H54 (cell line): ENCODE measurements at regions not wholly inside any gene's neighbourhood (a gene's known extent, or its start where the extent isn't known, plus 50 kb on each side); places are given as distances from the start of the nearest gene placed in this dataset.

Experiments
- DNase-seq: peaks from one replicate; pipeline ENCODE4 v3.0.0; 2011; ENCODE audit warnings: low spot score, mixed read lengths; ENCODE audit not compliant: insufficient read length
- FAIRE-seq: peaks from 3 replicates; lab custom pipeline; 2011; peaks lifted over from hg19 to GRCh38; lab: Jason Lieb, UNC
- POLR2A ChIP-seq: IDR thresholded peaks from 2 replicates; pipeline ENCODE4 v1.6.1; 2011; ENCODE audit warnings: low read depth, mild to moderate bottlenecking, low read length

DNA sequence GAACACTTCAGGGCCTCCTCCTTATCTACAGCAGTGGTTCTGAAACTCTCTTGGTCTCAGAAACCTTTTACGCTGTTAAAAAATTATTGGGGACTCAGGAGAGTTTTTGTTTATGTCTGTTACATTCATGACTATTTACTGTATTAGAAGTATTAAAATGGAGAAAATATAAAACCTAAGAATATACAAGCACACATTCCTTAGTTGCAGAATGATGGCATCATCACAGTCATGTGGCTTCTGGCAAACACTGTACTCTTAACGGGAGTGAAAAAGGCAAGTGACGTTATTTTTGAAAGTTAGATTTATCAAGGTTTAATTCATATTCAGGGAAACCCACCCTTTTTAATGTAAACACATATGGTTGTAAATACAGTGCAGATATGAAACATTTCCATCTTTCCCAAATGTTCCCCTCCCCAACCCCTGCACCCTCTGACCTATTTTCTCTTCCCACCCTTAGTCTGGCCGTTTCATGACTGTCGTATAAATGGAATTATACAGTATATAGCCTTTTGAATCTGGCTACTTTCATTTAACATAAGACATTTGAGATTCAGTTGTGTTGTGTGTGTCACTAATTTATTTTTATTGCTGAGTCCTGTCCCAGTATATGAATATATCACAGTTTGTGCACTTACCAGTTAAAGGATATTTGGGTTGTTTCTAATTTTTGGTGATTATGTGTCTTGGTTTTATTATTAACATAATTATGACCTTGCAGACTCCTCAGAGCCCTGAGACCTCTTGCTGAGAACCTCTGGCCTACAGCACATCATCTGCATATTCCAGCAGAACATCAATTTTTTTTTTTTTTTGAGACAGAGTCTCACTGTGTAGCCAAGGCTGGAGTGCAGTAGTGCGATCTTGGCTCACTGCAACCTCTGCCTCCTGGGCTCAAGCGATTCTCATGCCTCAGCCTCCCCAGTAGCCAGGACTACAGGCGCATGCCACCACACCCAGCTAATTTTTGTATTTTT, 457.0 kb downstream of the PCNX1 start:
- FAIRE-seq (no peak), DNase-seq (no peak)
- TF ChIP-seq POLR2A, result no peak

DNA sequence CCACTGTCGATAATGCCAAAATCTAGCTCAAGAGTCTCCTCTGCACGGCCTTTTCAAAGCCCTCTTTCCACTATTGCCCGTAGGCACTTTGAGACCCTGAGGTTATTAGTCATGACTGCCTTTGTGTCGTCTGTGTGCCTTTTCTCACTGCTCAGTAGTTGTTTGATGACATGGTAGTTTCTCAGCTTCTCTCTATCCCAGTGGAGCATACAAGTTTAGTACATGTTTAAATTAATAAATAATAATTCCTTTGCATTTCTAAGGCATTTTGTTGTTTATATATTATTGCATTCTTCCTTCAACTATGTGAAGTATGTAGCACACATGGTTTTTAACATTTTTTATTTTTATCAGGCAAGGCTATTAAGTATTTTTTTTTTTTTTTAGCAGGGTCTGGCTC, 458.1 kb downstream of the PCNX1 start:
- FAIRE-seq (no peak), DNase-seq (no peak)
- TF ChIP-seq POLR2A, result no peak

DNA sequence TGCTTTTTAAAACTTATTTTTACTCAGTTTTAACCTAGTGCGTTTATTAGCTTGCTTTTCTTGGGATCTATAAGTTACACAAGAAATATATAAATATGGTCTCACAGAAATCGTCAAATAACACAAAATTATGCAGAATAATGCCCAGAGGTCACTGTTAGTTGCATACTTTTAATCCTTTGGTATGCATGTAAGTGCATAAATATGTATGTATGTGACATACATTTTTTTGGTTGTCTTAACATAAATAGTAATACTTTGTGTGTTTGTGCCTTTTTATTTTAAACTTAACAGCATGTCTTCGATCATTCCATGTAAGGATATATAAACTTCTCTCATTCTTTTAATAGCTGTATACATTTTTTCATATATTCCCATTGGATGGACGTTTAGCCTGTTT, 459.6 kb downstream of the PCNX1 start:
- FAIRE-seq (no peak), DNase-seq (no peak)
- no peak for TF ChIP-seq POLR2A

DNA sequence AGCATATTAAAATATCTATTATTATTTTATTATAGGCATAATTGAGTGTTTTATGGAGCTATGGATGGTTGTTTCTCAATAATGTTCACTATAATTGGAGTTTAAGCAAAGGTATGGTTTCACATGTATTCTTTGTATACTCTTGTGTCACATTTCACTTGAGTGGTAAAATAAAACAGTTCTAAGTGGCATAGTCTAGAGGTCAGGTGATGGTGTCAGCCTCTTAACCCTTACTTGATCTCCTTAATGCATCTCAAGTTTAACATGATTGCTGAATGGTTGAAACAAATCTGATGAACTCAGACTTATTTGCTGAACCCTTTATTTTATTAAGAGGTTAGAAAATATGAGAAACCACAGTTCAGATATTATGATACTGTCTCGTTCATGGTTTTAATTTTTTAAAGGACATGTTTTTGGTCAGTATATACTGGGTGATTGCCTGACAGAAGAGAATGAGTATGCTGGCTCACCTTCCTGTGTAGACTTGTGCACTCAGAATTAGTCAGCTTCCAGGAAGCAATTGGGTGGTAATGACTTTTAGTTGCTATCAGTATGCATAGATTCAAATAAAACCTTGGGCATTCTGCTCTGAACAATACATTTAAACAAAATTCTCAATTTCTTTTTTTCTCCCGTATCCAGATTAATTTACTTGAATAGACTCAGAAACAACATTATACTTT, 464.6 kb downstream of the PCNX1 start:
- TF ChIP-seq POLR2A, result no peak
- FAIRE-seq (peak; percentile 78), DNase-seq (peak; percentile 21)

DNA sequence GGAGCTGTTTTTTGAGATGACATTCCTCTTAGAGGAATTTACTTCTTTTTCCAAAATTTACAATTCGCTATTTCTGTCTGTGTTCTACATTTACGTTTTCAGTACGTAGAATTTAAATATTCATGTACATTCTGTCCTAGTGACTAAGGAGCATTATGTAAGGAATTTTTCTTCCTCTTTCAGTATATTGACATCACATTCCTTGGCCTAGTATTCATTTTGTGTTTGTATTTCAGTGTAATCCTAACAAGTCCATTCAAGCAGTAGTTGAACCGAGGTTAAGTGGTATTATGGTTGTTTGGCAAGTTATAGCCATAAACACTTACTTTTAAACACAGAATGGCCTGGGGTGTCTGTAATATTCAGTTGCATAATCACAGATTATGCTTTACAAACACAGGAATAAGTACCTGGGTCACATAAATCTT, 465.2 kb downstream of the PCNX1 start:
- DNase-seq (no peak), FAIRE-seq (peak; percentile 38)
- no peak for TF ChIP-seq POLR2A

DNA sequence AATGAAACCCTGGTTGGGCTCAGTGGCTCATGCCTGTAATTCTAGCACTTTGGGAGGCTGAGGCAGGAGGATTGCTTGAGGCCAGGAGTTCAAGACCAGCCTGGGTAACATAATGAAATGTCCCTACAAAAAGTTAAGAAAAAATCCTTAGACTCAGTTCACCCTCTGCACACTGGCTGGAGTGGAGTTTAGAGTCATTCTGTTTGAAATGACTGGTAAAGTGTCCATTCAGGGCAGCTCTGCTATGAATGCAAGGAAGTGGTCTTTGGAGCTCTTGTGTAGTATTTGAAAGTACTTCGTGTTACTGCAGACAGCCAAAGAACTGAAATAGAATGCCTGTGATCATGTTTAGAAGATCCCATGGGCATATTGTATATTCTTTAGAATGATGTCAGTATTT, 466.5 kb downstream of the PCNX1 start:
- FAIRE-seq (no peak), DNase-seq (no peak)

DNA sequence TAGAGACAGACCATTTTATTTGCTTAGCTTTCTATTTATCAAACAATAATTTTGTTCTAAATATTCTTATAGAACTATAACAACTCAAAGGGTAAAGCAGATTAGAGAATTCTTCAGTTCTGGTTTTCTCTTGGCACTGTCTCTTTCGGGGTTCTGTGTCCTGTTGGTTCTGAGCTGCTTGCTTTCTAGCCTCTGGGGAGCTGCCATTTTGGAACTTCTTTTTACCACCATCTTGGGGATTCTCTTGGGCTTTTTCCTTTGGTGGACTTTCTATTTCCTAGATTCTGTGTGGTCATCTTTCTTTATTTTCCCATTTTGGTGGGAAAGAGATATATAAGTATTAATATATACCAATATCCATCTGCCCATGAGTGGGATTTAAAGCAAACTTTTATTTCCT, 467.7 kb downstream of the PCNX1 start:
- no peak for FAIRE-seq
- no peak for DNase-seq
- no peak for TF ChIP-seq POLR2A

More for the DNA sequence above, 466.5 kb downstream of the PCNX1 start:
- TF ChIP-seq POLR2A, result no peak

DNA sequence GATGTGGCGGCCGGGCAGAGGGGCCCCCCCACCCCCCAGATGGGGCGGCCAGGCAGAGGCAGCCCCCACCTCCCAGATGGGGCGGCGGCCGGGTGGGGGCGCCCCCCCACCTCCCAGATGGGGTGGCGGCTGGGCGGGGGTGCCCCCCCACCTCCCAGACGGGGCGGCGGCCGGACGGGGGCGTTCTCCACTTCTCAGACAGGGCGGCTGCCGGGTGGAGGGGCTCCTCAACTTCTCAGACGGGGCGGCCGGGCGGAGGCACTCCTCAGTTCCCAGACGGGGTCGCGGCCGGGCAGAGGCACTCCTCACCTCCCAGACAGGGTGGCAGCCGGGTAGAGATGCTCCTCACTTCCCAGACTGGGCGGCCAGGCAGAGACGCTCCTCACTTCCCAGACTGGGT, 469.8 kb downstream of the PCNX1 start:
- DNase-seq (no peak), FAIRE-seq (no peak)
- no peak for TF ChIP-seq POLR2A

DNA sequence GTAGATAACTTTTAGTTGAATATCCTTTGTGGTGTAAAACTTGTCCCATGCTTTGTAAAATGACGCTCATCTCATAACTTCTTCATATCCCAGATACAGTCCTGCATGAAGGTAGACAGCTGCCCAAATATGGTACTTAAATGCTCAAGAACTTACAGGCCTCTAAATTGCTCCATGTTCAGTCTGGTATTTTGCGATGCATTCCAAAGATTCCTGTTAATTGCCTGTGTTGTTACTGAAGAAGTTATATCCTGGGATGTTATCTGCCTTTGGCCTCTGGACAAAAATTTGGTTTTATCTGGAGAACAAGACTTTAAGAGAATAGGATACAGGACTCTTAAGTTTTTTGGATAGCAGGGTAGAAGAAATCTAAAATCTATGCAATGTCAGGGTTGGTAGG, 473.0 kb downstream of the PCNX1 start:
- FAIRE-seq, result no peak
- TF ChIP-seq POLR2A, result no peak
- DNase-seq, result no peak

DNA sequence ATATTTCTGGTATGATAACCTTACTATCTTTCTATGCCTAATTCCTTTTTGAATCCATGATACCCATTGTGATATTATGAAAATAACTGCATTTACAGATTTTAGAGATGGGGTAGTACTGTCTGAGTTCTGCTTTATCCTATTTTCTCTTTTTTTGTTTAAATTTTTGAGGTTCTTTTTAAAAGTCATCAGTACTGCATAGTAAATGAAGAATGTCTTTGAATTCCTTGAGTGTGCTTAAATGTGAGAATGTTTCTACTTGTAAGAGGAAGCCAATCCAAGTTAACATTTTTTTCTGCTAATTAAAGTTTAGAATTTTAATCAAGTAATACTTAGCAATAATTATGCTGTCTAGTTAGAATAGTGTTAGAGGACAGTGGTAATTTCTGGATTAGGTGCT, 474.6 kb downstream of the PCNX1 start:
- DNase-seq, result no peak
- FAIRE-seq, result no peak
- no peak for TF ChIP-seq POLR2A

DNA sequence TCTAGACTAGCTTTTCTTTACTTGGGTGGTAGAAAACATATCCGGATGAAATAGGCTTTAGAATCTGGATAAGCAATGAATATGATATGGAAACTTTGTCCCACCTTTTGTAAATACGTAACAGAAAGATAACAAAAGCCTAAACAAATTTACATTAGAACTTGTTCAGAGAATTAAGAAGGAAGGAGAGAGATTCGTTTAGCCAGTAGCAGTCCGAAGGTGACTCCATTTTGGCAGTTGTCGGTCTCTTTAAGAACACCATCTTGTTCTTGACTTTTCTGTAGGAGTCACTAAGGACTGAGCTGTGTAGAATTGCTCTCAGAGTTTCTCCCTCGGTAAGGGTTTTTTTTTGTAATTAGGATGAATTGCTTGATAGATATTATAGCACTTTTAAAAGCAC, 475.1 kb downstream of the PCNX1 start:
- DNase-seq (no peak), FAIRE-seq (no peak)
- no peak for TF ChIP-seq POLR2A

DNA sequence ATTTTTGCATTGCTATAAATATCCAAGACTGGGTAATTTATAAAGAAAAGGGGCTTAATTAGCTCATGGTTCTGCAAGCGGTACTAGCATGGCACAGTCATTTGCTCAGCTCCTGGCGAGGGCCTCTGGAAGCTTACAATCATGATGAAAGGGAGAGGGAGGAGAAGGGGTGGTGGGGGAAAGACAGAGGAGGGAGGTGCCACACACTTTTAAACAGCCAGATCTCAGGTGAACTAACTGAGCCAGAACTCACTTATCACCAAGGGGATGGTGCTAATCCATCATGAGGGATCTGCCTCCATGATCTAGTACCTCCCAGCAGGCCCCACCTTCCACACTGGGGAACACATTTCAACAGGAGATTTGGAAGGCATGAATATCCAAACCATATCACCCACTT, 476.3 kb downstream of the PCNX1 start:
- DNase-seq (no peak), FAIRE-seq (no peak)
- TF ChIP-seq POLR2A, result no peak

DNA sequence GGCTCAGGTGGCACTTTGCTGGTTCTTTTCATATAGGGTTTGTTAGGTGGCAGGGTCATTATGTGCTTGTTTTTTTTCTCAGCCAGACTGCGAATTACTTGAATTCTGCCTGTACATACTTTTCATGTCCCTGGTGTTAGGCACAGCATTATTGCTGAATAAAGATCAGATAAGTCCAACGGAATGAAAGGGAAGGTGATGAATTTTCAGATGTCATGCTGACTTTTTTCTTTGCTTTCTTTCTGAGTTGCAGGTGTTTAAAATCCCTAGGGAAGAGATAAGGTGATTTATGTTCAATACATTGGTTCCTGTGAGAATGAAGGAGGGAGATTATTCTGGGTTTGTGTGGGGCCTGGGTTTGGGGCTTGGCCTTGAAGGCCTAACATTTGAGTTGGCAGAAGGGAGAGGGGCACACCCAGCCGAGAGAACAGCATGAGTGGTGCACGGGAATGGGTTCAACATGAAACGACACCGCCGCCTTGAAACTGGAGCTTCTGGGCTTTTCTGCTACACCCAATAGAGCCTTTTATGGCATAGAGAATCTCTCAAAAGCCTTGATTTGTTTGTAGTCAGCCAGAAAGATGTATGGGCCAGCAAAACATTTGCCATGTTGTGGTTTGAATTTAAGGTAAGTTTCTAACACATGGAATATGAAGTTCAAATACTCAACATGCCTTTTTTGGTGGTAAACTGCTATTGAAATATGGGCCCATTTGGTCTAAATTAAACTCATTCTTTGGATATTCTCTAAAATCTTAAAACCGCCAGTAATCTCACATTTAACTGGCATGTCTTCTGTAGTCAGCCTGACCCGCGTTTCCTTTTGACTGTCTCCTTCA, 477.0 kb downstream of the PCNX1 start:
- DNase-seq (no peak), FAIRE-seq (no peak)
- TF ChIP-seq POLR2A, result no peak

DNA sequence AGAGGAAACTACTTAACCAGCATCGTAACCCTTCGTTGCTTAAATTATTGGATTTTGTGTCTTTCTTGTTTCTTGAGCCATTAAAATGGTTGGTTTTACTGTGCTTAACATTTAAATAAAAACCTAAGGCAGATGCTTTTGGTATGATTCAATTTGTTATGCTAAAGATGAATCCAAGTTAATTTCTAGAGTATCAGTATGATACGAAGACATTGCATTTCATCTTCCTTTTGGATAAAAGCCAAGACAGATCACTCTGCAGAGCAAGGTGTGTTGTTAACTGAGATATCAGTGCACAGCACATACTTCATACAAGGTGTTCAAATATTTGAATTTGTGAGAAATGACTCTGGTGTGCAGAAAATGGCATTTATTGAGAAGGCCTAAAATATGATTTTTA, 480.5 kb downstream of the PCNX1 start:
- no peak for TF ChIP-seq POLR2A
- FAIRE-seq (no peak), DNase-seq (no peak)
